OCI-LY1 (cell line): ENCODE measurements at regions not wholly inside any gene's neighbourhood (a gene's known extent, or its start where the extent isn't known, plus 50 kb on each side); places are given as distances from the start of the nearest gene placed in this dataset.
"Not testable (repeated sequence)": the region's sequence is repeated elsewhere in the genome, so short reads cannot be mapped to it uniquely, and the experiment has no call there.

Experiments
- H2AFZ ChIP-seq: fragments of 200-600 bp; sonication (generic), shearing (Covaris generic); 2 replicates; pipeline ENCODE4 v1.6.0; 2014; ENCODE audit warnings: antibody characterized with exemption, mild to moderate bottlenecking, low read length
- H3F3A ChIP-seq: fragments of 200-600 bp; sonication (generic), shearing (Covaris generic); 2 replicates; pipeline ENCODE4 v1.6.0; 2014; ENCODE audit warnings: mild to moderate bottlenecking, antibody characterized with exemption, low read length, moderate library complexity; ENCODE audit not compliant: insufficient read depth
- H3K27ac ChIP-seq: fragments of 200-600 bp; sonication (generic); 2 replicates; pipeline ENCODE4 v1.5.1; 2014; ENCODE audit warnings: low read length, mixed run types, mild to moderate bottlenecking, low read depth; ENCODE audit not compliant: poor library complexity, severe bottlenecking
- H3K27me3 ChIP-seq: fragments of 200-600 bp; sonication (generic); 2 replicates; pipeline ENCODE4 v1.6.0; 2014; ENCODE audit warnings: antibody characterized with exemption, mild to moderate bottlenecking, low read length, moderate library complexity; ENCODE audit not compliant: insufficient read depth
- H3K36me3 ChIP-seq: fragments of 200-600 bp; sonication (generic); 2 replicates; pipeline ENCODE4 v1.6.1; 2014; ENCODE audit warnings: mild to moderate bottlenecking, antibody characterized with exemption, low read length, moderate library complexity, mixed read lengths; ENCODE audit not compliant: insufficient read depth
- H3K4me1 ChIP-seq: fragments of 200-600 bp; sonication (generic); 2 replicates; pipeline ENCODE4 v1.5.1; 2014; ENCODE audit warnings: mild to moderate bottlenecking, low read length, moderate library complexity; ENCODE audit not compliant: insufficient read depth, severe bottlenecking
- H3K4me2 ChIP-seq: fragments of 200-600 bp; sonication (generic), shearing (Covaris generic); 2 replicates; pipeline ENCODE4 v1.6.1; 2014; ENCODE audit warnings: low read length
- H3K4me3 ChIP-seq: fragments of 200-600 bp; sonication (generic); 2 replicates; pipeline ENCODE4 v1.5.1; 2014; ENCODE audit warnings: low read length, low read depth, mild to moderate bottlenecking, mixed read lengths; ENCODE audit not compliant: poor library complexity, severe bottlenecking
- H3K79me2 ChIP-seq: fragments of 200-600 bp; shearing (Covaris generic); 2 replicates; pipeline ENCODE4 v1.6.1; 2016; ENCODE audit warnings: mixed run types, low read length, mixed read lengths; ENCODE audit not compliant: insufficient read depth
- H3K9ac ChIP-seq: fragments of 200-600 bp; sonication (generic), shearing (Covaris generic); 2 replicates; pipeline ENCODE4 v1.6.1; 2014; ENCODE audit warnings: mild to moderate bottlenecking, low read length, mixed read lengths
- H3K9me2 ChIP-seq: fragments of 200-600 bp; sonication (generic), shearing (Covaris generic); 2 replicates; pipeline ENCODE4 v1.6.1; 2014; ENCODE audit warnings: low read depth, mild to moderate bottlenecking, low read length, mixed read lengths
- H3K9me3 ChIP-seq: fragments of 200-600 bp; shearing (Covaris generic); 2 replicates; pipeline ENCODE4 v1.6.1; 2014; ENCODE audit warnings: low read length, mixed read lengths
- H4K20me1 ChIP-seq: fragments of 200-600 bp; sonication (generic), shearing (Covaris generic); 2 replicates; pipeline ENCODE4 v1.6.0; 2016; ENCODE audit warnings: mild to moderate bottlenecking, low read length; ENCODE audit not compliant: insufficient read depth
- EZH2 ChIP-seq: fragments of 200-600 bp; sonication (generic), shearing (Covaris generic); IDR thresholded peaks from 2 replicates; pipeline ENCODE4 v1.8.0; 2017; ENCODE audit warnings: borderline replicate concordance, mixed run types, mild to moderate bottlenecking, antibody characterized with exemption, low read length, moderate library complexity, mixed read lengths
- TF ChIP-seq, protein P1 (sequence below): fragments of 200-600 bp; sonication (generic), shearing (Covaris generic); IDR thresholded peaks from 2 replicates; pipeline ENCODE4 v1.5.1; 2017; ENCODE audit warnings: mild to moderate bottlenecking, antibody characterized with exemption, low read length, moderate library complexity, mixed read lengths

DNA sequence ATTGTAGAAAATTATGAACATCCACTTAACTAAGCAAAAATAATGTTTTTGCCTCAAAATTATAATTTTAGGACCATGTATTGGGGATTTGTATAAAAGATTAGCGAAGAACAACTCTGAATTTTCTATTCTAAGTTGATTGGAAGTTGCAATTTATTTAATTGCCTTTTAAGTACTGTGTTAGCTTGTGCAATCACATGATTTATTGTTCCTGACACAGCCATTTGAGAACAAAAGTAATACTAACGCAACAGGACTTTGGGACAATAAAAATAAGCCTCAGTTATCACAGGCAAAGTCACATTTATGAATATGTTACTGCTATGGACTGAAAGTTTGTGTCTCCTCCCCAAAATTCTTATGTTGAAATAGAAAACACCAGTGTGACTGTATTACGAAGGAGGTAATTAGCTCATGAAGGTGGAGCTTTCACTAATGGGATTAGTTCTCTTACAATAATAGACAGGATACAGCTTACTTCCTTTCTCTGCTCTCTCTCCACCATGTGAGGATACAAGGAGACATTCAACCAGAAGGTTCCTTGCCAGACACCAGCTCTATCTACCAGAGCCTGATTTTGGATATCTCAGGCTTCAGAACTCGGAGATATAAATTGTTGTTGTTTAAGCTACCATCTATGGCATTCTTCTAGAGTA, 745.9 kb downstream of the ZBBX start:
- Histone ChIP-seq H3K4me2 (no peak overlapping the region), H3K27me3 (no peaks in the 10 kb centered on the region), H3K36me3 (no peaks in the 10 kb centered on the region), H3K79me2 (no peaks in the 10 kb centered on the region), H4K20me1 (no peaks in the 10 kb centered on the region), H2AFZ (no peak overlapping the region), H3K9ac (no peak overlapping the region), H3K4me1 (no peaks in the 10 kb centered on the region), H3K9me2 (no peaks in the 10 kb centered on the region), H3K9me3 (no peaks in the 10 kb centered on the region), H3K27ac (no peak overlapping the region), H3F3A (no peaks in the 10 kb centered on the region), H3K4me3 (no peak overlapping the region)
- TF ChIP-seq EZH2: no peak
- TF ChIP-seq, protein P1, sequence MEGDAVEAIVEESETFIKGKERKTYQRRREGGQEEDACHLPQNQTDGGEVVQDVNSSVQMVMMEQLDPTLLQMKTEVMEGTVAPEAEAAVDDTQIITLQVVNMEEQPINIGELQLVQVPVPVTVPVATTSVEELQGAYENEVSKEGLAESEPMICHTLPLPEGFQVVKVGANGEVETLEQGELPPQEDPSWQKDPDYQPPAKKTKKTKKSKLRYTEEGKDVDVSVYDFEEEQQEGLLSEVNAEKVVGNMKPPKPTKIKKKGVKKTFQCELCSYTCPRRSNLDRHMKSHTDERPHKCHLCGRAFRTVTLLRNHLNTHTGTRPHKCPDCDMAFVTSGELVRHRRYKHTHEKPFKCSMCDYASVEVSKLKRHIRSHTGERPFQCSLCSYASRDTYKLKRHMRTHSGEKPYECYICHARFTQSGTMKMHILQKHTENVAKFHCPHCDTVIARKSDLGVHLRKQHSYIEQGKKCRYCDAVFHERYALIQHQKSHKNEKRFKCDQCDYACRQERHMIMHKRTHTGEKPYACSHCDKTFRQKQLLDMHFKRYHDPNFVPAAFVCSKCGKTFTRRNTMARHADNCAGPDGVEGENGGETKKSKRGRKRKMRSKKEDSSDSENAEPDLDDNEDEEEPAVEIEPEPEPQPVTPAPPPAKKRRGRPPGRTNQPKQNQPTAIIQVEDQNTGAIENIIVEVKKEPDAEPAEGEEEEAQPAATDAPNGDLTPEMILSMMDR: no peak

DNA sequence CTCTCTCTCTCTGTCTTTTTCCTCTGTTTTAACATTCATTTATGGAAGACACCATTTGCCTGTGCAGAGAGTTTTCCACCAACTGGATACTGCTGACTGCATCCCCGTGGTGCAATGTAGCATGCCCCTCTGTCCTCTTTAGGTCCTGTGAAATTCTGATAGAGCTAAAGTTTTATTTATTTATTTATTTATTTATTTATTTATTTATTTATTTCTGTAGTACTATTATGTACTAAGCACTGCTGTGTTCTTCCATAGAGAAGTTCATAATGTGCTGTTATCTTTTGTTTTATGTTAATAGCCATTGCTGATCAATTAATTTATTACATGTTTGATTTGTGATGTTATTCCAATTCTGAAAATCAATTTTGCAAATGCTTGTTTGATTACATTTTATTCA, 749.9 kb downstream of the ZBBX start:
- H2AFZ ChIP-seq: no peak overlapping the region
- no peaks in the 10 kb centered on the region for H3K79me2 ChIP-seq
- no peaks in the 10 kb centered on the region for H3K4me1 ChIP-seq
- no peaks in the 10 kb centered on the region for H3K27me3 ChIP-seq
- no peaks in the 10 kb centered on the region; the same call in 1 of the 2 replicates for H3K9me2 ChIP-seq
- H3K4me2 ChIP-seq: no peak overlapping the region
- H4K20me1 ChIP-seq: no peaks in the 10 kb centered on the region
- H3K9me3 ChIP-seq: no peaks in the 10 kb centered on the region
- H3F3A ChIP-seq: 0 out of 2 replicates have a peak, but pooled peaks cover 3% of the 10 kb centered on the region
- TF ChIP-seq, protein P1: no peak
- TF ChIP-seq EZH2: no peak
- H3K36me3 ChIP-seq: no peaks in the 10 kb centered on the region
- no peak overlapping the region for H3K27ac ChIP-seq
- H3K9ac ChIP-seq: no peak overlapping the region
- H3K4me3 ChIP-seq: no peak overlapping the region

DNA sequence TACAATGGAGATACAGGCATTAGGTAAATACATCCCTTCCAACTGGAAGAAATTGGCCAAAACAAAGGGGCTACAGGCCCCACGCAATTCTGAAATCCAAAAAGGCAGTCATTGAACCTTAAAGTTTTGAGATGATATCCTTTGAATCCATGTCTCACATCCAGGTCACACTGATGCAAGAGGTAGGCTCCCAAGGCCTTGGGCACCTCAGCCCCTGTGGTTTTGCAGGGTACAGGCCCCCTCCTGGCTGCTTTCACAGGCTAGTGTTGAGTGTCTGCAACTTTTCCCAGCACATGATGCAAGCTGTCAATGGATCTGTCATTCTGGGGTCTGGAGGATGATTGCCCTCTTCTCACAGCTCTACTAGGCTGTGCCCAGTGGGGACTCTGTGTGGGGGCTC, 766.7 kb downstream of the ZBBX start:
- Histone ChIP-seq H3K36me3 (no peaks in the 10 kb centered on the region), H3K27me3 (no peaks in the 10 kb centered on the region), H3K4me3 (no peak overlapping the region), H4K20me1 (no peaks in the 10 kb centered on the region), H3K4me1 (no peaks in the 10 kb centered on the region), H2AFZ (no peak overlapping the region), H3F3A (no peaks in the 10 kb centered on the region), H3K9me2 (no peaks in the 10 kb centered on the region), H3K4me2 (no peak overlapping the region), H3K27ac (no peak overlapping the region), H3K79me2 (no peaks in the 10 kb centered on the region), H3K9me3 (no peaks in the 10 kb centered on the region), H3K9ac (no peak overlapping the region)
- TF ChIP-seq, protein P1: no peak
- no peak for TF ChIP-seq EZH2

DNA sequence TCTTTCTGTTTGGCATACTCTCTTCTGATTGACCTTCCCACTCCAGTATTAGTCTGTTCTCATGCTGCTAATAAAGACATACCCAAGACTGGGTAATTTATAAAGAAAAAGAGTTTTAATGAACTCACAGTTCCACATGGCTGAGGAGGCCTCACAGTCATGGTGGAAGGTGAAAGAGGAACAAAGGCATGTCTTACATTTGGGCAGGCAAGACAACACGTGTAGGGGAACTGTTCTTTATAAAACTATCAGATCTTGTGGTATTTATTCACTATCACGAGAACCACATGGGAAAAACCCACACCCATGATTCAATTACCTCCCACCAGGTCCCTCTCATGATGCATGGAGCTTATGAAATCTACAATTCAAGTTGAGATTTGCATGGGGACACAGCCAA, 767.3 kb downstream of the ZBBX start:
- H3K9me2 ChIP-seq, H3K9me3 ChIP-seq, H3K27ac ChIP-seq, H3K4me3 ChIP-seq, H3K4me1 ChIP-seq, H3F3A ChIP-seq, H3K79me2 ChIP-seq, H2AFZ ChIP-seq, H4K20me1 ChIP-seq, H3K27me3 ChIP-seq, H3K9ac ChIP-seq, H3K36me3 ChIP-seq, H3K4me2 ChIP-seq: not testable (repeated sequence)
